Amniotic stem cell (primary cell): ENCODE measurements at regions not wholly inside any gene's neighbourhood (a gene's known extent, or its start where the extent isn't known, plus 50 kb on each side); places are given as distances from the start of the nearest gene placed in this dataset.
"Not testable (repeated sequence)": the region's sequence is repeated elsewhere in the genome, so short reads cannot be mapped to it uniquely, and the experiment has no call there.

Experiments used
- DNase-seq: peaks from one replicate; lab custom pipeline; 2025; lab: John Stamatoyannopoulos, UW

DNA sequence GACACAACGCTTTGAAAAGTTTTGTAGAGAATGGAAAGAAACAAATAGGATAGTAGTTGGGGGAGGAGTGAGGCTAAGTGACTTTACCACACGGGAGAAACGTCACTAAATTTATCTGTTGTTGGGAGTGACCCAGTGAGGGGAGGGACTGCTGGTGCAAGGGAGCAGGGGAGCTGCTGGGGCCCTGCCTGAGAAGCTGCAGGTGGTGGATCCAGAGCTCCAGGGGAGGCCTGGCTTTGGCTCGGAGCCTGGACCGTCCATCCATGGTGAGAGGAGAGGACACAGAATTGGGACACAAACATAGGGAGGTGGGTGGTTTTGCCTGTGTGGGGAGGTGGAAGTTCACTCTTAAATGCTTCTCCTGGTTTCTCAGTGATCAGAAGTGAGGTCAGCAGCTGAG, 107.6 kb downstream of the GOSR1 start:
- DNase-seq: no peak

DNA sequence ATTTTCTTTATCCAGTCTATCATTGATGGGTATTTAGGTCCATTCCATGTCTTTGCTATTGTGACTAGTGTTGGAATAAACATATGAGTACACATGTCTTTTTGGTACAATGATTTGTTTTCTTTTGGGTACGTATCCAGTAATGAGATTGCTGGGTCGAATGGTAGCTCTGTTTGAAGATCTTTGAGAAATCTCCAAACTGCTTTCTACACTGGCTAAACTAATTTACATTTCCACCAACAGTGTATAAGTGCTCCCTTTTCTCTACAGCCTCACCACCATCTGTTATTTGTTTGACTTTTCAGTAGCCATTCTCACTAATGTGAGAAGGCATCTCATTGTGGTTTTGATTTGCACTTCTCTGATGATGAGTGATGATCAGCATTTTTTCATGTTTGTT, 103.7 kb downstream of the GOSR1 start:
- DNase-seq: no peak

DNA sequence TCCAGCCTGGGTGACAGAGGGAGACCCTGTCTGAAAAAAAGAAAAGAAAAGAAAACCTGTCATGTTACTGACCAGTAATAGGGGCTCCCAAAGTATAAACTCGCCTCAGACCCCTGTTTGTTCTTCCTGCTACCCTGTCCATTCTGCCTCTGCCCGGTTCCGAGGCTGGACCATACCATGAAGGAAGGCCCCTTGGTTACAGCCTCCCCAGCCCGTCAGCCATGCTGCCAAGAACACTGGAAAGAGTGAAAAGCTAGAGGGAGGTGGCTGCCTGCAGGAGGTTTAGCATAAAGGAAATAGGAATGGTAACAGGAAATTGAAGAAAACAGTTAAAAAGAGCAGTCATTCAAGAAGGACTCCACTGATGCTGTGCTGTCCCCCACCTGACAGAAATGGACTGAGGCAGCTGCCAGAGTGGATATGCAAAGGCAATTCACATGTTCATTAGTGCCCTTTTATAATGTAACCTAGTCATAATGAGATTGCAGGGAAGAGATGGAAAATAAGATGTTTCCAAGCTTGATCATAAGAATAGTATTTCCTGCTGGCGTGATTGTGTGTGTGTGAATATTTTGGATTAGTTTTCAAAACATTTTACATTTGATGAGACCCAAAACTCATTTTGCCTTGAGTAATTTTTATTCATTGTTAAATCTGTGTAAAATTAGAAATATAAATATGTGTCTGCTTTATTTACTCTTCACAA, 102.6 kb downstream of the GOSR1 start:
- no peak for DNase-seq

DNA sequence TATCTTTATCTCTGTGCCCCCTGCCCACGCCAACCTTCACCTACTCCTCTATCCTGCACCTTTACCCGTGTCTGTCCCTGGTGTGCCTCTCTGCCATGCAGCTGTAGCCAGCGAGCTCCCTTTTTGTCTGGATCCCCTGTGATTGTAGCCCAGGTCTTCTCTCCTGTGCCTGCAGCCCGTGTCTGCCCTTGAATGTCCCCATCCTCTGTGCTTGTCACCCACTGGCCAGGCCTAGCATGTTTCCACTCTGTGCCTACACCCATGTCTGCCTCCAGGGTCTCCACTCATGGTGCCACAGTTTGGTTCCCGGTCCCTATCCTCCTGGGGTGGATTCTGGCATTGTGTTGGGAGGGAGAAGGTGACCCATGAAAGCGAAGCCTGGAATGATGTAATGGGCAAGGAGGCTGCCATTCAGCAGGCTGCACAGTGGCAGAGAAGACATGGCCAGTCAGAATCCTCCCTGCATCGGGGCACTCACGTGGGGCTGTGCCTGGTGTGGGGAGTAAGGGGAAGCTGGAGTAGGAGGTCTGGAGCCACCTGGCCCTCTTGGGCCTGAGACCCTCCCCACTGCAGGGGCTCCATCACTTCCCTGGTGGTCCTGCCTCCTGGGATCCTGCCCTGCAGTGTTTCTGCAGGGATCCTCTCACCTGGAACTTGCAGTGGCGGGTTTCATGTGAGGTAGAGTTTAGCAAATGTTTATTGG, 101.0 kb downstream of the GOSR1 start:
- DNase-seq: not testable (repeated sequence)
